CD4-positive, alpha-beta T cell (primary cell): ENCODE measurements at regions not wholly inside any gene's neighbourhood (a gene's known extent, or its start where the extent isn't known, plus 50 kb on each side); places are given as distances from the start of the nearest gene placed in this dataset.

Source experiments
- ATAC-seq: fragments of 200-7000 bp; cut with Tn5 transposase; one replicate; pipeline ENCODE4 v1.10.0; 2022; ENCODE audit warnings: mild to moderate bottlenecking; ENCODE audit not compliant: poor library complexity
- CTCF ChIA-PET: fragments of 350-600 bp; sonication (Branson Sonifier 250); formaldehyde crosslinking; loops from one replicate; lab custom pipeline; 2021; ENCODE audit warnings: antibody characterized with exemption, inconsistent platforms; lab: Charles Lee
- POLR2A ChIA-PET: fragments of 350-600 bp; sonication (Branson Sonifier 250); formaldehyde crosslinking; loops from one replicate; lab custom pipeline; 2021; ENCODE audit warnings: antibody characterized with exemption, inconsistent platforms; lab: Charles Lee
- DNase-seq, 14 experiments: peaks; one replicate each; pipeline ENCODE4 v3.0.0-alpha.2; 2013 to 2020; ENCODE audit warnings: mixed read lengths in 2 of 14
- H3K27ac ChIP-seq, 2 donors: one replicate each; pipeline versions ENCODE4 v1.5.1 to v1.7.0; 2013; ENCODE audit warnings: low read length in 2 of 2, low read depth in 1 of 2, mild to moderate bottlenecking in 1 of 2
- H3K27me3 ChIP-seq, 2 experiments: 1 replicate in 1 of 2; 2 replicates in 1 of 2; pipeline versions ENCODE4 v1.6.1 to v1.7.0; 2013; ENCODE audit warnings: low read length in 2 of 2, control low read depth in 1 of 2, mild to moderate bottlenecking in 1 of 2, moderate library complexity in 1 of 2; ENCODE audit not compliant: insufficient read depth in 2 of 2, control insufficient read depth in 1 of 2
- H3K36me3 ChIP-seq: one replicate; pipeline ENCODE4 v1.6.1; 2013; ENCODE audit warnings: low read length, control low read depth; ENCODE audit not compliant: insufficient read depth
- H3K4me1 ChIP-seq: one replicate; pipeline ENCODE4 v1.6.1; 2013; ENCODE audit warnings: low read length, control low read depth; ENCODE audit not compliant: insufficient read depth
- H3K4me3 ChIP-seq: one replicate; pipeline ENCODE4 v1.5.1; 2013; ENCODE audit warnings: mild to moderate bottlenecking, low read length, moderate library complexity
- H3K9me3 ChIP-seq, 2 experiments: 1 replicate in 1 of 2; 2 replicates in 1 of 2; pipeline versions ENCODE4 v1.6.1 to v1.7.0; 2013; ENCODE audit warnings: low read length in 2 of 2, mild to moderate bottlenecking in 2 of 2, control low read depth in 1 of 2, moderate library complexity in 1 of 2; ENCODE audit not compliant: control insufficient read depth in 1 of 2, insufficient read depth in 1 of 2
- H3K27ac Mint-ChIP-seq: one replicate; pipeline ENCODE4 v1.8.0; 2020; ENCODE audit warnings: mixed read lengths
- H3K27me3 Mint-ChIP-seq: one replicate; pipeline ENCODE4 v1.8.0; 2021; ENCODE audit warnings: mixed read lengths
- H3K36me3 Mint-ChIP-seq: one replicate; pipeline ENCODE4 v1.8.0; 2021; ENCODE audit warnings: low read depth, mixed read lengths
- H3K4me1 Mint-ChIP-seq: one replicate; pipeline ENCODE4 v1.8.0; 2021; ENCODE audit warnings: low read depth, mixed read lengths
- H3K4me3 Mint-ChIP-seq: one replicate; pipeline ENCODE4 v1.8.0; 2020; ENCODE audit warnings: mild to moderate bottlenecking, mixed read lengths
- H3K9me3 Mint-ChIP-seq: one replicate; pipeline ENCODE4 v1.8.0; 2020; ENCODE audit warnings: mixed read lengths
- intact Hi-C, 2 experiments: fragments of 100-400 bp; cut with DNase I in 1 of 2; cut with micrococcal nuclease in 1 of 2; formaldehyde crosslinking; loops; one replicate each; pipeline versions ENCODE4 v1.15.1 to v1.9.0; 2023 to 2025; cut with DNase I, micrococcal nuclease
- TF ChIP-seq, protein P1 (sequence below): fragments of 200-600 bp; IDR thresholded peaks from one replicate; pipeline ENCODE4 v1.8.0; 2022; ENCODE audit warnings: antibody characterized with exemption, mild to moderate bottlenecking

DNA sequence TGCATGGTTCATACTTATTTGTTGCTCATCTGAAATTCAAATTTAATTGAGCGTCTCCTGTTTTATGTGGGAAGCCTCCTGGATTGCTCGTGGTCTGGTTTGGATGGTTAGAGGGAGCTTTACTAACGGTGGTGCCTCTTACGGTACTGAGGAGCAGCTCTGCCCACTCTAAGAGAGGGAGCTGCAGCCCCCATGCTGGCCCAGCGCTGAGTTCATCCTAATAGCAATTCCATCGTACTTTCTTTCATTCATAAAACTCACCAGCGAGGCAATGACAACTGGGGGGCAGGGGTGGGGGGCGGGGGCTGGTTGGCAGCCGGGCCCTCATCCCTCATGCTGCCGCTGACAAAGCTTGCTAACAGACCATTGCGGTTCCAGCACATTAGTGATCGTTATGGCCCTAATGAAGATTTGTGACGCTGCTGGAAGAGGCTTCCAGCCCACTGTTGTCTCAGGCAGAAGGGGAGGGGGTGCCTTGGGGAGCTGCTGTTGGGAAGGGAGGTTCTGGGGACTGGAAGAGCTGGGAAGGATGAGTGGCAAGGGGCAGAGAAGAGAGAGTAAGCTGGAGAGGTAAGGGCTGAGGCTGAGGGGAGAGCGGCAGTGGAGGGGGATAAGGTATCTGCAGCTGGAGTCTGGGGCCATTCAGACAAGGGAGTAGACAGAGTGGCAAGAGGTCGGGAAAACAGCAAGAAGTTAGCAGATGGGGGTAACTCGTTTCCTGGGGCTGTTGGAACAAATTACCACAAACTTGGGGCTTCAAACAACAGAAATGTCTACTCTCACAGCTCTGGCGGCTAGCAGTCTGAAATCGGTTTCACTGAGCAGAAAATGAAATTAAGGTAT lies 238.1 kb downstream of the LPIN1 start:
- Mint-ChIP-seq H3K4me1 (no peaks in the 10 kb centered on the region), H3K9me3 (peaks cover 7% of the 10 kb centered on the region), H3K4me3 (no peak overlapping the region), H3K36me3 (no peaks in the 10 kb centered on the region), H3K27me3 (no peaks in the 10 kb centered on the region), H3K27ac (no peak overlapping the region)
- intact Hi-C loops = no loop called here
- no peaks in the 10 kb centered on the region for H3K36me3 ChIP-seq
- TF ChIP-seq, protein P1, sequence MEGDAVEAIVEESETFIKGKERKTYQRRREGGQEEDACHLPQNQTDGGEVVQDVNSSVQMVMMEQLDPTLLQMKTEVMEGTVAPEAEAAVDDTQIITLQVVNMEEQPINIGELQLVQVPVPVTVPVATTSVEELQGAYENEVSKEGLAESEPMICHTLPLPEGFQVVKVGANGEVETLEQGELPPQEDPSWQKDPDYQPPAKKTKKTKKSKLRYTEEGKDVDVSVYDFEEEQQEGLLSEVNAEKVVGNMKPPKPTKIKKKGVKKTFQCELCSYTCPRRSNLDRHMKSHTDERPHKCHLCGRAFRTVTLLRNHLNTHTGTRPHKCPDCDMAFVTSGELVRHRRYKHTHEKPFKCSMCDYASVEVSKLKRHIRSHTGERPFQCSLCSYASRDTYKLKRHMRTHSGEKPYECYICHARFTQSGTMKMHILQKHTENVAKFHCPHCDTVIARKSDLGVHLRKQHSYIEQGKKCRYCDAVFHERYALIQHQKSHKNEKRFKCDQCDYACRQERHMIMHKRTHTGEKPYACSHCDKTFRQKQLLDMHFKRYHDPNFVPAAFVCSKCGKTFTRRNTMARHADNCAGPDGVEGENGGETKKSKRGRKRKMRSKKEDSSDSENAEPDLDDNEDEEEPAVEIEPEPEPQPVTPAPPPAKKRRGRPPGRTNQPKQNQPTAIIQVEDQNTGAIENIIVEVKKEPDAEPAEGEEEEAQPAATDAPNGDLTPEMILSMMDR = no peak
- H3K4me1 ChIP-seq = peaks cover 4% of the 10 kb centered on the region
- ATAC-seq (no peak), DNase-seq (no peak)
- H3K27me3 ChIP-seq = peaks cover 0 to 3% of the 10 kb centered on the region in 2 experiments
- ChIA-PET CTCF (interaction anchor here (0.8 kb wide), 1 partner anchor 23 kb away, joined by 3 read pairs; no protein-coding TSS in a partner anchor), POLR2A (no interaction called here)
- H3K4me3 ChIP-seq = no peak overlapping the region
- H3K27ac ChIP-seq = no peak overlapping the region
- peaks cover 0 to 15% of the 10 kb centered on the region in 2 experiments for H3K9me3 ChIP-seq

DNA sequence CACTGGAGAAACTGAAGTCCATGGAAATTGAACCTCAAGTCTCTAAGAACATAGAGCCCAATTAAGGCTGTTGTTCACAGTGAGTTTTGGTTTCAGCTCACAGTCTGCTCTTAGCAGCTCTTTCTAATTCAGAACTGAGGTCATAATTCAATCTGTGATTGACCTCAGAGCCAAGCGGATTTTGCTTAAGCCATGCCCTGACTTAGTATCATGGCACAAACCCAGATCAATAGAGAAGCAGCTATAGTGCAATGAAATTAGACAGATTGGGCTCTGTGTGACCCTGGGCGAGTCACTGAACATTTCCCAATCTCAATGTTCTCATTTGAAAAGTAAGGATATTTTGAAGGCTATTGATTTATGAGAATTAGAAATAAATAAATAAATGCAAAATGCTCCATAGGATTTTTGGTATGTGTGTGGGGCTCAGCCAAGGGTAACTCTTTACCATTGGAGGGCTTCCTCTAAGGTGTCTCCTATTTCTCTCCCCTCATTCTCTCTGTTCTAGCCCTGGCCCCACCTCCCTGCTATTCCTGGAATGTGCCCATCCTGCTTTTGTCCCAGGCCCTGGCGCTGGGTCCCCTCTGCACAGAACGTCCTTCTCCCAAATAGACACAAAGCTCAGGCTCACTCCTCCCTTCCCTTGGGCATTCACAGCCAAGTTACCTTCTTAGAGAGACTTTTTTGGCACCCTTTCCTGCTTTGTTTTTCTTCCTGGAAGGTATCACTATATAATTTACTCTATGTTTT lies 239.6 kb downstream of the LPIN1 start:
- intact Hi-C loops = no loop called here
- Histone ChIP-seq H3K4me3 (no peak overlapping the region), H3K27ac (no peak overlapping the region), H3K27me3 (peaks cover 0 to 3% of the 10 kb centered on the region in 2 experiments), H3K4me1 (peaks cover 4% of the 10 kb centered on the region), H3K9me3 (peaks cover 0 to 15% of the 10 kb centered on the region in 2 experiments), H3K36me3 (no peaks in the 10 kb centered on the region)
- no peak for ATAC-seq
- peaks cover 7% of the 10 kb centered on the region for H3K9me3 Mint-ChIP-seq
- CTCF ChIA-PET = no interaction called here
- H3K36me3 Mint-ChIP-seq = no peaks in the 10 kb centered on the region
- no peak for DNase-seq
- POLR2A ChIA-PET = no interaction called here
- H3K27me3 Mint-ChIP-seq = no peaks in the 10 kb centered on the region
- H3K27ac Mint-ChIP-seq = no peak overlapping the region
- no peak overlapping the region for H3K4me3 Mint-ChIP-seq
- no peaks in the 10 kb centered on the region for H3K4me1 Mint-ChIP-seq
- TF ChIP-seq, protein P1 = no peak

DNA sequence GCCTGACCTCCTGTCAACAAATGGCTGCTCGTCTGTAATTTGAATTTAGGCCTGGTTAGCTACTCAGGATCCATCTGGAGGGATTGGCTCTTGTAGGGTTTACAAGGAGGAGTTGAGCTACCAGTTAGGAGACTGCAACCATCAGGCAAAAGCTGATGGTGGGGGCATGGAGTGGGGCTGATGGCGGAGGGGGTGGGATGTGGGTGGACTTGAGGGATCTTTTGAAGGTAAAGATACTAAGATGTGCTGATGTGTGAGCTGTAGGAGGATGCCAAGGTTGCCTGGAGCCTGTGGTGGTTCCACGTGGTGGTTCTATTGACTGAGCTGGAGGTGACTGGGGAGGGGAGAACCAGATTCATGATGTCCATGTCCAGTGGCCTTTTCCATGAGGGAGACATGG lies 240.7 kb downstream of the LPIN1 start:
- Mint-ChIP-seq H3K27ac (no peak overlapping the region), H3K4me1 (no peaks in the 10 kb centered on the region), H3K9me3 (peaks cover 2% of the 10 kb centered on the region), H3K4me3 (no peak overlapping the region), H3K36me3 (no peaks in the 10 kb centered on the region), H3K27me3 (no peaks in the 10 kb centered on the region)
- ATAC-seq (no peak), DNase-seq (no peak)
- ChIA-PET POLR2A (no interaction called here), CTCF (no interaction called here)
- TF ChIP-seq, protein P1 = no peak
- H3K9me3 ChIP-seq = peaks cover 0 to 10% of the 10 kb centered on the region in 2 experiments
- no peaks in the 10 kb centered on the region for H3K36me3 ChIP-seq
- no peak overlapping the region for H3K4me3 ChIP-seq
- no peak overlapping the region for H3K27ac ChIP-seq
- peaks cover 0 to 3% of the 10 kb centered on the region in 2 experiments for H3K27me3 ChIP-seq
- no peaks in the 10 kb centered on the region for H3K4me1 ChIP-seq
- intact Hi-C loops = no loop called here
